Renal cortical epithelial cell (primary cell): ENCODE measurements at regions not wholly inside any gene's neighbourhood (a gene's known extent, or its start where the extent isn't known, plus 50 kb on each side); places are given as distances from the start of the nearest gene placed in this dataset.
"Not testable (repeated sequence)": the region's sequence is repeated elsewhere in the genome, so short reads cannot be mapped to it uniquely, and the experiment has no call there.

Experiments used
- DNase-seq: peaks from one replicate; pipeline ENCODE4 v3.0.0-alpha.2; 2011; ENCODE audit warnings: low read depth

DNA sequence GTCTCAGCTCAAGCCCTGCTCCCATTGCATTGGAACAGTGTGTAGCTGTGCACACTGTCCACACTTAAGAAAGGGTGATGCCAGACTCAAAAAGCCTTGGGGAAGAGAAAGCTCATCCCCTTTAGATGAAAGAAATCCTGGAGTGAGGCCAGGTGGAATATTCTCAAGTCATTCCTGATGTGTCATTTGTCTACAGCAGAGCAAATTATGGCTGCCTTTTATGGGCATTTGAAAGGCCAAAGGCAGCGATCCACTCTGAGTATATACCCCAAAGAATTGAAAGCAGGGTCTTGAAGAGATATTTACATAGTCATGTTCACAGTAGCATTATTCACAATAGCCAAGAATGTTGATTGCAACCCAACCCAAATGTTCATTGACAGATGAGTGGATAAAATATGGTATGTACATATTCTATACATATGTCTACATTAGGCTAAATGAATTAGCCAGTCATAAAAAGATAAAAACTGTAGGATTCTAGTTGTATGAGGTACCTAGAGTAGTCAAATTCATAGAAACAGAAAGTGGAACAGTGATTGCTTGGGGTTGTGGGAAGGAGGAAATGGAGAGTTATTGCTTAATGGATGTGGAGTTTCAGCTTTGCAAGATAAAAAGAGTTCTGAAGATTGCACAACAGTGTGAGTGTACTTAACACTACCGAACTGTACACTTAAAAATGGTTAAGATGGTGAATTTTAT lies 214.9 kb downstream of the KCNRG start:
- peak; percentile 84 for DNase-seq

DNA sequence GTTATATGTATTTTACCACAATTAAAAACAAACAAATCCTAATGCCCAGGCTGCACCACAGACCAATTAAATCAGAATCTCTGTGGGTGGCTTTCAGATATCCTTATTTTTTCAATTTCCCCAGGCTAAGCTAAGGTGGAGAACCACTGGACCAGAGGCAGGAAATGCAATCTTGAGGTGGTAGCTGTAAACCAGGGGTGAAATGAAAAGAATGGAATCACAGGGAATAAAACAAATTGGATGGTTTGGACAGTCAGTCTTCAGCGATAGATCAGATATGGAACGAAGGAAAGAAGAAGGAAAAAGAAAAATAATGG lies 215.4 kb downstream of the KCNRG start:
- no peak for DNase-seq

DNA sequence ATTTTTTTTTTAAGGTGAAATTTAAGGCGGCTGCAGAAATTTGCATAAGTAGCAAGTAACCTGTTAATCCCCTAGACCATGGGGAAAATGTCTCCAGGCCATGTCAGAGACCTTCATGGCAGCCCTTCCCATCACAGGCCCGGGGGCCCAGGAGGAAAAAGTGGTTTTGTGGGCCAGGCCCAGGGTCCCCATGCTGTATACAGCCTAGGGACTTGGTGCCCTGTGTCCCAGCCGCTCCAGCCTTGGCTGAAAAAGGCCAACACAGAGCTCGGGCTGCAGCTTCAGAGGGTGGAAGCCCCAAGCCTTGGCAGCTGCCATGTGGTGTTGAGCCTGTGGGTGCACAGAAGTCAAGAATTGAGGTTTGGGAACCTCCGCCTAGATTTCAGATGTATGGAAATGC lies 218.3 kb downstream of the KCNRG start:
- DNase-seq = not testable (repeated sequence)

DNA sequence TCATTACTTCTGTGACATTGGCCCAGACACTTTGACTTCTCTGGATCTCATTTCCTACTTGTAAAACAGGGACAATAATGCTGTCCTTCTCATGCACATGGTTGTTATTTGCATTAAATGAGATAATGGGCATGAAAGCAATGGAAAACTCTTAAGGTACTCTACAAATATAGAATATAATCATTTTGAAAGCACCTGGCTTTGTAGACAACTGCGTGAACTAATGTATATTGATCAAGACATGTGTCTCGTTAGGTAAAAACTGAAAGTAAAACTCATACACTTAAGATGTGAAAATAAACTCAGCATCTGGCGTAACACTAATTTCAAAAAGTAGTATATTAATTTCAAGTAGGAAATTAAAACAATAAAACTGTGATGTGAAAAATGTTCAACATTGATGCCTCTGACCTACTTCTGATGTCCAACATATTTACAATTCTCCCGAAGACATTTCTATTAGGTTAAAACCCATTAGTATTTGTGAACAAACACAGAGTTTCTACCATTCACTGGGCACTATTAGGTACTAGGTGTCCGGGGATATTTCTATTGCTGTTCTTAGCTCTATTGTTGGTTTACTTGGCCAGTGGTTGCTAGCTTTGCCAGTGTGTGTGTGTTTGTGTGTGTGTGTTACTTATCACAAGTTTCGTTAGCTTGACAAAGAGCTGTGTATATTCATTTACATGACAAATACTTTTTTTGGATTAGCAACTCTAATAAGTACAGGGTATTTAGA lies 220.5 kb downstream of the KCNRG start:
- DNase-seq = no peak

DNA sequence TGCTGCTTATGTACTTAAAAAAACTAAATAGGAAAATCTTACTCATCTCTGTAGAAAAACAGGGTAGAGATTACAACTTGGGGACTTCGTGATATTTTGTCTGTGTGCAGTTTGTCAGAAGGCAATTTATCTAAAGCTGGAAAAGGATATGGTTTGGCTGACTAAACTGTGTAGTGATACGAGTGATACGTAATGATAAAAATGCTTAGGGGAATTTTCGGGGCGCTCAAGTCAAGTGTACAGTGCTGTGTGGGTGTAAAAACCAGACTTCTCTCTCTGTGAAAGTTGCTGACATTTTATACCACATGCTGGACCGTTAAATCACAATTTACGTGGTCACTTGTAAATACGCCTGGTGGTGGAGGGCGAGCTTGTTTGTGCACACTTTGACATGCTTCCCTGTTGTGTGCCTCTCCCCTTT lies 221.7 kb downstream of the KCNRG start:
- DNase-seq = no peak

DNA sequence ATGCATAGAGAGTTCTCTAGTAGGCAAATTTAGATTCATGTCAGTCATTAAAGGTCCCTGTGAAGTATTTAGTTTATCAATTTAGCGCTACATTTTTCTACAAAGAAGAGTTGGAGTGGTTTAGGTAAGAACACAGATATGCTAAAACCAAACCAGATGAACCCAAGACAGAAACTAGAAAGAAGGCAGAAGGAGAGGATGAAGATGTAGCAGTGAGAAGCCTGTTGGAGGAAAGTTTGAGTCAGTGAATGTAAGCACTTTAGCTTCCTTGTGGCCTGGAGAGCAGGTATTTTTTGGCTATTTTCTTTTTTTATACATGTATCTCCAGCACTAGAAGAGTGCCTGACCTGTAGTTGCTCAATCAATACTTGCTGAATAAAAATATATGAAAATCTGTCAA lies 223.7 kb downstream of the KCNRG start:
- DNase-seq = no peak

DNA sequence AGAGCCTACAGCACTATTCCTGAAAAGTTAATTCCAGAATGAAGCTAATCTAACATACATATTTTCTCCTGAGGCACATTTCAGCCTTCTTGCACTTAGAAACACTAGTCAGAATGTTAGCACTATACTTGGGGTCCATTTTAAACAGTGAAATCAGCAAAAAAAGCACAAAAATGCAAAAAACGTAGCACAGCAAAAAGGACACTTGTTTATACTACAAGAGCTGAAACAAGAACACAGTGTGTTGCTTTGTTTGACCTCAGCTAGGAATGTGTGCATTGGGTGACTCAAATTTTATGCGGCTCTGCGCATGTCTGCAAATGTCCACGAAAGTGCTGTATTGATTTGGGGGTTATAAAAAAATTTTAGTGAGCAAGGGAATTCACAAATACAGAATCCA lies 226.2 kb downstream of the KCNRG start:
- no peak for DNase-seq

DNA sequence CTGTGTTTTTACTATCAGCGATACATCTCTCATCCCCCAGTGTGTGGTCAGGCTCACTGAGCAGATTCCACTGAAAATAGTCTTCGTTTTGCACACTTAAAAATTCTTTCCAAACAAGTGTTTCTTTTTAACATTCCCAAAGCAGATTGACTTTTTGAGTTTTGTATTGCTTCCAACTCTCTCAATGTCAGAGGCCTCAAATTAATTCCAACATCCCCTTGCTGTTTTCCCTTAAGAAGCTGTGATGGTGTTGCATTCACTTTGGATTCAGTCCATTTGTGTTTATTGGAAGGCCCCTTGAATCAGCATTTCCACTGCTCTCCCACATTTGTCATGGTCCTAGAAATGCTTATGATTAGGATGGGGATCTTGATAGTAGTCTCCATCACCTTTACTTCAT lies 228.7 kb downstream of the KCNRG start:
- peak; percentile 8 for DNase-seq

DNA sequence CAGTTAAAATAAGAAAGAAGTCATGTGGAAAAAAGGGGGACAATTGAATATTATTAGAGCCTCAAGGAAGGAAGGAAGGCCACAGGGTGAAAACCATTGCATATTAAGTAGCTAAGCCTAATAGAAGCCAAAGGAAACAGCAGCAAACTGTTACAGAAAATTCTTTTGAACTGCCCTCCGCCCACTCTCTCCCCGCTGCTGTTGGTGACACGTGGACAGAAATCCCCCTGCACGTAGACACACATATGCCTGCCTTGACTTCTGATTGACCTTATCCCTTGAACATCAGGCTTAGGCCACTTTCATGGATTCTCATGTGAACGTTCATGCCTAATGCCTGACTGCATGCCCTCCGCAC lies 229.1 kb downstream of the KCNRG start:
- DNase-seq = peak; percentile 68

DNA sequence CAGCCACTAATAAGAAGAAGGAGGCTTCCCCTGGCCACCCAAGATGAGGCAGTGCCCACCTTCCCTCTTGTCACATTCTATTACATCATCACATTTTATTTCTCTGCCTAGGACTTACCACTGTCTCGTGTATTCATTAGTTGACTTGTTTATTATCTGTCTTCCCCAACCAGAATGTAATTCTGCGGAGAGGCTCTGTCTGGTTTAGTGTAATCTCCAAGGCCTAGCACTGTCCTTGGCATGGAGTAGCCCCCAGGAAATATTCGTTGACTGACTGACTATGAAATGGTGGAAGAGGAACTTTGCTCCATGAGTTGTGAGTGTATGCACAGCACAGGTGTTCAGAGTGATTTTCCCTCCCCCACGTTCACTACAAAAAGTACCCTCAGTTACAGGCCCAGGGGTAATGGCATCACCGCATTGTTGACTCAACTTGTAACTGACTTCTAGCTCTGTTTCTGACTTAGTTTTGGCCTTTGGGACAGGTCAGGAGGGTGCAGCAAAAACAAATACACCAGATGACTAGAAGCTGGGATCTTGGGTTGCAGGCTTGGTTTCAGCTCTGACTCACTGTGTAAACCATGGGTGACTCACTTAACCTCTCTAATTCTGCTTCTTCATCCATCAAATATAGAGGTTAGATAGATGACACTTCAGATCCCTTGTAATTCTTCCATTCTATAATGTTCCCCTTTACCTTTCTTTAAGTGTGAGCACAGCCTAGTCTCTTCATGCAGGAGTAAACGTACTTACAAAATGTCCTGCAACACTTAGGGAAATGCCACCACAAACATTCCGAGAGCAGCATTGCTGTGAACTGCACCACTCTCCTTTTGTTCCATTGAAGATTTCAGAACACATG lies 229.7 kb downstream of the KCNRG start:
- peak; percentile 98 for DNase-seq

DNA sequence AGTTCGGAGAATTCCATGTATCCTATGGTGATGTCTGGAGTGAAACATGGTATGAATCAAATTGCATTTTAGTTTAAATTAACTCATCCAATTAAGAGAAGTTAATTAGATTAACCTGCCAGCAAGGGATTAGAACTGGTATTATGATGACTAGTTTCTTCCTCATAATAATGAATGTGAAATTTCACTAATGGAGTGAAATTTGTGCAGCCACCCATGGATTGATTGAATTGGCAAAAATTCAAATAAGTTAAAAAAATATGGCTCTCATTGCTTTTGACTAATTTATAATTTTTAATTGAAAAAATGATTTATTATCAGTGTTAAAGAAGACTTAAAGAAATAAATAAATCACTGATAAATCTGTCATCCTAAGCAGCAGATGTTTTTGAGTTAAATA lies 232.0 kb downstream of the KCNRG start:
- DNase-seq = no peak

DNA sequence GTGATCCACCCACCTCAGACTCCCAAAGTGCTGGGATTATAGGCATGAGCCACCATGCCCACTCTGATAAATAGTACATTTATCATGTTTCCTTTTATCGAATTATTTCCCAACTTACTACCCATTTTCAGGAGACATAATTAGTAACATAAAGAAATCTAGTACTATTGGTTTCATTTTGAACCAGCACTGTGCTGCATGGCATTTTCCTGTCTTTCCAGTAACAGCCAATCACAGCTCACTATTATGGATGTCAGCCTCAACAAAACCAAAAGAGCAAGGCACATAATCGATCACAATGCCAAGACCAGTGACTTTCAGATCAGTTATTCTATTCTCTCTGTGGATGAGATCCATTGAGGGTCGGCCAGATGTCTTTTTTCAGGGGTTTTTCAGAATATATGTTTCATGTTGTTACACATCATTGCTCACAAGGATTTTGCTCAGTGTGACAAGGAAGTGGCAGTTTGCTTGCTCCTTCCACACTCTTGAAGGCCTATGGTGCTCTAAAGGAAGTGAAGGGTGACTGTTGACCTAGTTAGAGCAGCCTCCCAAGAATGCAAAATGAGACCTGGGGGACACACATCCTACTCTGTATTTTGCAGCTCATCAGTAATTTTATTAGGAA lies 233.4 kb downstream of the KCNRG start:
- peak; percentile 26 for DNase-seq

DNA sequence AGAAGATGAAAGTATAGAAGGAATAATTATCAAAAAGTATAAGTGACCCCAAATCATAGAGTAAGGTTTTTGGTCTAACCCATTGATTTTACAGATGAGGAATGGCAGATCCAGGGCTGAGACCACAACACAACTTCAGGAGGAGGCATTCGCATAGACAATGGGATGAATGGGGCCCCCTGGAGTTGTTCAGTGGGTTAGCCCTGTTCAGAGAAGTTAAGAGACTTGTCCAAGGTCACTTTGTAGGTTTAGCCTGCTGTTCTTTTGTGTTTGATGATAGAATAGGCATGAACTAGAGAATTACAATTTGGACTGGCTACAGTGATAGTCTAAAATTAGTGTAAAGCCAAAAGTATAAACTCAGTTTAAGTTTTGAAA lies 233.9 kb downstream of the KCNRG start:
- DNase-seq = no peak

DNA sequence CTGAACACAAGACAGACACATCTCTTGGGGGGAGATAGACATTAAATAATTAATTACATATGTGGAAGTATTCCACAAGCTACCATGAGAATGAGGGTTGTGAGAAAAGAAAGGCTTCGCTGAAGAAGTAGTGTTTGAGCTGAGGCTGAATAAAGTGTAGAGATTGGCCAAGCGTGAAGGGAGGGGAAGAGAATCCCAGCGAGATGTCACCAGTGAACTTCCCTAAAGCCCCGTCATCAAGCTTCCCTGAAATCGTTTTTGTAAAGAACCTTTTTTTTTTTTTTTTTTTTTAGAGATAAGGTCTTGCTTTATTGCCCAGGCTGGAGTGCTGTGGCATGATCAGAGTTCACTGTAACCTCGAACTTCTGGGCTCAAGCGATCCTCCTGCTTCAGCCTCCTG lies 235.2 kb downstream of the KCNRG start:
- DNase-seq = no peak

DNA sequence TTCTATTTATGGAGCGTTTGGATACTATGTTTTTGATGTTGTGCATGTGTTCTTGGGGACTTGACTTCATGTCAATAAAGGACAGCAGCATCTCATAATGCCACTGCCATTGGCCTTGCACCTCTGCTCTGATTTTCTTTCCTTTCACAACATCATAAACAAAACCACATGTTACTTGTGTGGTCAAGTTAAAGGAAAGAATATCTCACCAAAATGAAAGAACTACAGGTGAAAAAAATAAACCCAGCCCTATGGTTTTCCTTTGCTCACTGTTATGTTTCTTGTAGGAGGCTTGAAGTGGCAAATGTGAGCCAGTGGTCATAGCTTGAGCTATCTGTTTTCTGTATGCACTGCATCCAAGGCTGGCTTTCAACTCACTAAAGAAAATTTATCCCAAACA lies 240.4 kb downstream of the KCNRG start:
- no peak for DNase-seq

DNA sequence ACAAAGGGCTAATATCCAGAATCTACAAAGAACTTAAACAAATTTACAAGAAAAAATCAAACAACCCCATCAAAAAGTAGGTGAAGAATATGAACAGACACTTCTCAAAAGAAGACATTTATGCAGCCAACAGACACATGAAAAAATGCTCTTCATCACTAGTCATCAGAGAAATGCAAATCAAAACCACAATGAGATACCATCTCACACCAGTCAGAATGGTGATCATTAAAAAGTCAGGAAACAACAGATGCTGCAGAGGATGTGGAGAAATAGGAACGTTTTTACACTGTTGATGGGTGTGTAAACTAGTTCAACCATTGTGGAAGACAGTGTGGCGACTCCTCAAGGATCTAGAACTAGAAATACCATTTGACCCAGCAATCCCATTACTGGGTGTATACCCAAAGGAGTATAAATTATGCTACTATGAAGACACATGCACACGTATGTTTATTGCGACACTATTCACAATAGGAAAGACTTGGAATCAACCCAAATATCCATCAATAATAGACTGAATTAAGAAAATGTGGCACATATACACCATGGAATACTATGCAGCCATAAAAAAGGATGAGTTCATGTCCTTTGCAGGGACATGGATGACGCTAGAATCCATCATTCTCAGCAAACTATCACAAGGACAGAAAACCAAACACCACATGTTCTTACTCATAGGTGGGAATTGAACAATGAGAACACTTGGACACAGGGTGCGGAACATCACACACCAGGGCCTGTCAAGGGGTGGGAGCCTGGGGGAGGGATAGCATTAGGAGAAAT lies 241.5 kb downstream of the KCNRG start:
- not testable (repeated sequence) for DNase-seq

DNA sequence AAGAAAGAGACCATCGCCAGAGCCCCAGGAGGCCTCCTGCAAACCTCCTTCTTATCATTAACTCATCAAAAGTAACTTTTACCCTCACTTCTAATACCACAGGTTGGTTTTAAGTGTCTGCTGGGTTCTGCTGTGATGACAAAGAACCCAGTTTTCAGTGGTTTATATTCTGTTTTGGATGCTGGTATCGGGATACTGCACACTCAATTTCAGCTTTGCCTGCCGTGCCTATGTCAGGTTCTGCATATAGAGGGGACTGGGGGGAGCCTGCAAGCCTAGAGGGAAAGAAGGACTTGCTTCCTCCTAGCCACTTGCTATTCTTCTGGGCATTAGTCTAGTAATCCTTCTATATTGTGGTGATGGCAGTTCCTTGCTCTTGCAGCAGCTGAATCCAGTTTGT lies 242.4 kb downstream of the KCNRG start:
- DNase-seq = no peak

DNA sequence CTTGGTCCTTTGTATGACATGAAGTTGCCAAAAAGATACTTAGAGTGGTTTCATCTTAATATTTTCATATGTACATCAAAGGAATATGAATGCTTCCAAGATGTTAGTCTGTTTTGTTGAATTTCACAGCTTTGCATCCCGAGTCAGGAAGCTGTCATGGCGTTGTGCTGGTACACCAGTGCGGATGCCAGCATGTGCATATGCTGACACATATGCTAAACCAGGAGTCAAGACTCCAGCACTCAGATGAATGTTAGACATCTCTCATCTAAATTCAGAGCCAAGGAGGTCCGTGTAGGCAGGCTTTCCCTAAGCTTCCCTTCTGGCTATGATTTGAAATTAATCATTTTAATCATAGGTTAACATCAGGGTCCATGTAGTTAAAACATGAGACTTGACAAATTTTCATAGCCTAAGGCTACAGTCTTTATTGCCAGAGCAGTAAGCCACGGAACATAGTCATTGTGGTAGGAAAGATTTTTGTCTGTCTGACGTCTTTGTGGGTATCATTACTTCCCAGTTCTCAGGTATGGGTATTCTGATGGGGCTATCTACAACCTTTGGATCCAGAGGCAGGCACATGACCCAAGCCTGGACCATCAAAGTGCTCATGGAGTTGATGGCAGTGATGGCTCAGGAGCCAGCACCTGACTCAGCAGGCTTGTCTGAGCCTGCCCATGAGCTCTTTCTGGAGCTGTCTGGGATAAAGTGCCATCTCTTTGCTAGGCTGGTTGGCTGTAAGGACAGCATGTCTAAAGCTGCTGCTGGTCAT lies 246.1 kb downstream of the KCNRG start:
- DNase-seq = no peak

DNA sequence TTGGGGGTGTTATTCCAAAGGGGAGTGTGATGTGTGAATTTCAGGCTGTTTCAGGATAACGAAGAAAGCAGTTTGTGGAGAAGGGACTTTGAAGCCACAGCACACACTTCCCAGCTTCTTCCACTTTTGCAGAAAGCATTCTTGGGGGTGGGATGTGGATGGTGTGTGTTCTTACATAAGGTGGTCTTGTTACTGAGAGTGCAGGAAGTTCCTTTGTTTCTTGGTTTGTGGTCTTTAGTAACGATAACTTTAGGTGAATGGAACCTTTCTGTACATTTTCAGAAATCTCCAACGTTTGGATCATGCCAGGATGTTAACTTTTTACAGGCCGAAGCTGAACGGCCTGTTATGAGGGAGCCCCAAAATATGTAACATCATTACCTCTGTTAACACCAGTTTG lies 251.8 kb downstream of the KCNRG start:
- DNase-seq = no peak

DNA sequence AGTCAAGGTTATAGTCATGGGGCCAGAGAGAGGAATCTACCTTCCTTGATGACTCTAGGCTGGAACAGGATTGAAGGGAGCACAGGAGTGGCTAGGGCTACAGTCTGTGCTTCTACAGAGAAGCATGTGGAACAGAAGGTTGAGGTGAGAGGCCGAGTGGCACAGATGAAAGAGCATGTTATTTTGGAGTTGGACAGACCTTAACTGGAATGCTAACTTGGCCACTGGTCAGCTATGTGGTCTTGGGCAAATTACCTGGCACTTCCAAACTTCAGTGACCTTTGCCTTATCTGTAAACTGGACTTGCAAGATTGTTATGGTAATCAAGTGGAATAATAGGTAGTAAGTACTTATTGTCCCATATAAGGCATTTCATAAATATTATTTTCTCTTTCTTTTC lies 252.7 kb downstream of the KCNRG start:
- peak; percentile 20 for DNase-seq

DNA sequence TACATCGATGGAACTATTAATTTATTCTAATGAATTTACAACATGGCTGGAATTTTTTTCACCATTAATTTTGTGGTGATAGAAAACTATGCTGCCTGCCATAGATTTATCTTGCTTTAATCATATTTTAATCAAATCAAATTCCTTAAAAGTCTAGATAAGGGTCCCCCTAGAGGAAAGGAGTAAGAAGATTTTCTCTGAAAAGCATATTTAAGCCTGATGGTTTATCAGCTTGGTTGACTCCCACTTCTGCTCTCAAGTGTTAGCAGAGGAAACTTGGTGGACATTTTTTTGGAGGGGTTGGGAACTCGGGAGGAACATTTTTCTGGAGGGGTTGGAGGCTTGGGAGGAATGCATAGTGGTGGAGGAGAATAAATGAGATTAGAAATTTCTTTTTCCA lies 253.3 kb downstream of the KCNRG start:
- DNase-seq = no peak
